ENCODE measurements at regions not wholly inside any gene's neighbourhood (a gene's known extent, or its start where the extent isn't known, plus 50 kb on each side); places are given as distances from the start of the nearest gene placed in this dataset.

- Histone ChIP-seq H3K4me2 (ENCODE audit: insufficient read depth, low read length) (no peak overlapping the region), H4K20me1 (replicated peaks; ENCODE audit: control insufficient read depth, extremely low read depth, insufficient read depth, low read length) (no peaks in the 10 kb centered on the region), H3K9me1 (replicated peaks; ENCODE audit: control insufficient read depth, extremely low read depth, insufficient read depth, low read length) (no peaks in the 10 kb centered on the region), H3K4me3 (replicated peaks in 1 of 3; ENCODE audit: insufficient read depth in 1 of 3, low read depth in 1 of 3, low read length in 3 of 3) (no peak overlapping the region), H3K27ac (ENCODE audit: insufficient read depth, low read depth, low read length) (no peak overlapping the region), H3K4me1 (ENCODE audit: control insufficient read depth, extremely low read depth, insufficient read depth, low read length) (peaks cover 19% of the 10 kb centered on the region), H2AFZ (ENCODE audit: low read depth, low read length) (no peak overlapping the region), H3K9ac (replicated peaks; ENCODE audit: extremely low read depth, insufficient read depth, low read length) (no peak overlapping the region), H3K36me3 (ENCODE audit: control insufficient read depth in 2 of 2, extremely low read depth in 1 of 2, insufficient read depth in 2 of 2, low read length in 2 of 2) (no peaks in the 10 kb centered on the region), H3K79me2 (ENCODE audit: control insufficient read depth, insufficient read depth, low read length) (no peaks in the 10 kb centered on the region), H3K27me3 (ENCODE audit: control insufficient read depth in 2 of 2, insufficient read depth in 2 of 2, low read length in 2 of 2) (no peaks in the 10 kb centered on the region), H3K9me3 (replicated peaks; ENCODE audit: control insufficient read depth, insufficient read depth, low read length) (no peaks in the 10 kb centered on the region)
- dilution Hi-C loops (cut with MboI; ENCODE audit: extremely low pct_ligation_motif_present, low sequenced_read_pairs): no loop called here
- ChIA-PET CTCF (no interaction called here), POLR2A (no interaction called here)
- FAIRE-seq (no peak), DNase-seq (ENCODE audit: low read depth, low spot score) (no peak)
- no TSS peak for BruUV-seq (replicated peaks)
- TF ChIP-seq MAX (IDR thresholded peaks at IDR 0.05; ENCODE audit: insufficient read depth, insufficient read length) (no peak), POLR2AphosphoS5 (IDR thresholded peaks at IDR 0.05; ENCODE audit: insufficient read depth, low read depth, low read length) (no peak), JUN (IDR thresholded peaks at IDR 0.05; ENCODE audit: borderline replicate concordance, insufficient read depth, insufficient read length, low read depth) (no peak), EZH2 (IDR thresholded peaks at IDR 0.05; ENCODE audit: borderline replicate concordance, low read depth, low read length, severe bottlenecking) (no peak), CTCF (IDR thresholded peaks at IDR 0.05; ENCODE audit: extremely low read depth in 1 of 2, insufficient read depth in 1 of 2, low read depth in 1 of 2, low read length in 2 of 2) (no peak), MYC (IDR thresholded peaks at IDR 0.05; ENCODE audit: low read depth, low read length) (no peak), POLR2A (IDR thresholded peaks at IDR 0.05; ENCODE audit: low read depth, low read length) (no peak), GATA2 (IDR thresholded peaks at IDR 0.05; ENCODE audit: insufficient read depth, insufficient read length, low read depth, low read length) (no peak), FOS (IDR thresholded peaks at IDR 0.05; ENCODE audit: borderline replicate concordance, insufficient read depth, low read length) (no peak)
- intact Hi-C loops (cut with micrococcal nuclease): no loop called here
Observed at GRCh38 chr12:46485853-46486252, 113.3 kb upstream of the SLC38A2 start.

Data from endothelial cell of umbilical vein (primary cell).